WTC11 (cell line): ENCODE measurements at regions not wholly inside any gene's neighbourhood (a gene's known extent, or its start where the extent isn't known, plus 50 kb on each side); places are given as distances from the start of the nearest gene placed in this dataset.

Source experiments
- ATF2 ChIP-seq: sonication (generic); formaldehyde crosslinking; IDR thresholded peaks from 2 replicates; pipeline ENCODE4 v1.8.1; 2022; ENCODE audit warnings: low read depth, missing genetic modification reagents, borderline replicate concordance
- USF2 ChIP-seq: sonication (generic); formaldehyde crosslinking; IDR thresholded peaks from 2 replicates; pipeline ENCODE4 v1.8.1; 2023; ENCODE audit warnings: mild to moderate bottlenecking, missing genetic modification reagents, moderate library complexity

- TF ChIP-seq ATF2 (no peak), USF2 (CRISPR knock-in tag) (no peak)
These were observed 617.5 kb upstream of the SOX11 start for GRCh38 chr2:5074733-5075132.
